B cell (primary cell): ENCODE measurements at regions not wholly inside any gene's neighbourhood (a gene's known extent, or its start where the extent isn't known, plus 50 kb on each side); places are given as distances from the start of the nearest gene placed in this dataset.

Source experiments
- EZH2 ChIP-seq: IDR thresholded peaks from 2 replicates; pipeline ENCODE4 v1.6.1; 2012; ENCODE audit warnings: borderline replicate concordance, low read depth, mild to moderate bottlenecking, moderate library complexity, low read length; ENCODE audit not compliant: insufficient read depth, poor library complexity, severe bottlenecking
- TF ChIP-seq, protein P1 (sequence below): fragments of 200-600 bp; IDR thresholded peaks from one replicate; pipeline ENCODE4 v1.8.0; 2022; ENCODE audit warnings: antibody characterized with exemption, mild to moderate bottlenecking

DNA sequence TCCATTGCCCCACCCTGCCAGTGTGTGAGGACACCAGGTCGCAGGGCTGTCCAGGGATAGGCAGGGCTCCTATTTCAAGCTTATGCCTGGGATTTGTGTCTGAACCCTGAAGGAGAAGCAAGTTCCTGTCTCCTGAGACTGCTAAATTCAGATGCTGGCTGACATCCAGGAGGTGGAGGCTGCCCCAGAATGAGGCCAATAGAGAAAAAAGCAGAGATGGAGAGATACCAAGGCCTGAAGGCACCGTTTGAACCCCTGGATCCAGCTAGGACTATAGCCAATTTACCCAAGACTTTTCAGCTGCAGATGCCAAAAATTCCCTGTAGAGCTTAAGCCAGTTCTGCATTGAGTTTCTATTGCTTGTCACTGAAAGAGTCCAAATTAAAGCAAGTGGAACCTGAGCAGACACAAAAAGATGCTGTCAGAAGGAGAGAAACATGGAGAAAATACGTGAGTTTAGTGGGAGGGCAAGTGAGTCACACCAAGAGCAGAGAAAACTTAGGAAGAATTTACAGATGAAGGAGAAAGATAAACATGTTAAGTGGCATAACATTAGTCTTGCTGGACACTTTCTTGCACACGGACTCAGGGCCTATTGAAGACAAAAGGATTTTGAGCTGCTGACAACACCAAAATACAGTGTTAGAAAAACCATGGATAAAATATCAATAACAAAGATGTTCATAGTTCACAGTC is 148.6 kb downstream of the CNTN3 start:
- TF ChIP-seq EZH2 = no peak
- TF ChIP-seq, protein P1, sequence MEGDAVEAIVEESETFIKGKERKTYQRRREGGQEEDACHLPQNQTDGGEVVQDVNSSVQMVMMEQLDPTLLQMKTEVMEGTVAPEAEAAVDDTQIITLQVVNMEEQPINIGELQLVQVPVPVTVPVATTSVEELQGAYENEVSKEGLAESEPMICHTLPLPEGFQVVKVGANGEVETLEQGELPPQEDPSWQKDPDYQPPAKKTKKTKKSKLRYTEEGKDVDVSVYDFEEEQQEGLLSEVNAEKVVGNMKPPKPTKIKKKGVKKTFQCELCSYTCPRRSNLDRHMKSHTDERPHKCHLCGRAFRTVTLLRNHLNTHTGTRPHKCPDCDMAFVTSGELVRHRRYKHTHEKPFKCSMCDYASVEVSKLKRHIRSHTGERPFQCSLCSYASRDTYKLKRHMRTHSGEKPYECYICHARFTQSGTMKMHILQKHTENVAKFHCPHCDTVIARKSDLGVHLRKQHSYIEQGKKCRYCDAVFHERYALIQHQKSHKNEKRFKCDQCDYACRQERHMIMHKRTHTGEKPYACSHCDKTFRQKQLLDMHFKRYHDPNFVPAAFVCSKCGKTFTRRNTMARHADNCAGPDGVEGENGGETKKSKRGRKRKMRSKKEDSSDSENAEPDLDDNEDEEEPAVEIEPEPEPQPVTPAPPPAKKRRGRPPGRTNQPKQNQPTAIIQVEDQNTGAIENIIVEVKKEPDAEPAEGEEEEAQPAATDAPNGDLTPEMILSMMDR = no peak
